CD14-positive monocyte (primary cell): ENCODE measurements at regions not wholly inside any gene's neighbourhood (a gene's known extent, or its start where the extent isn't known, plus 50 kb on each side); places are given as distances from the start of the nearest gene placed in this dataset.

Experiments used
- DNase-seq, 3 donors: peaks; one replicate each; pipeline ENCODE4 v3.0.0-alpha.2; 2011 to 2022
- H2AFZ ChIP-seq: 2 replicates; pipeline ENCODE4 v1.6.0; 2012; ENCODE audit warnings: mild to moderate bottlenecking, low read depth, low read length, inconsistent platforms; ENCODE audit not compliant: insufficient read depth, poor library complexity, severe bottlenecking
- H3K27ac ChIP-seq, 2 donors: 1 replicate in 1 of 2; 2 replicates in 1 of 2; pipeline ENCODE4 v1.5.1; 2012 to 2013; ENCODE audit warnings: low read length in 2 of 2, control low read depth in 1 of 2, inconsistent platforms in 1 of 2, low read depth in 1 of 2, mild to moderate bottlenecking in 1 of 2
- H3K27me3 ChIP-seq, 2 donors: one replicate each; pipeline versions ENCODE4 v1.6.0 to v1.6.1; 2011 to 2013; ENCODE audit warnings: low read length in 2 of 2; ENCODE audit not compliant: control insufficient read depth in 2 of 2, insufficient read depth in 2 of 2
- H3K36me3 ChIP-seq, 2 donors: replicated peaks in 1 of 2; 1 replicate in 1 of 2; 2 replicates in 1 of 2; pipeline versions ENCODE4 v1.5.1 to v1.6.1; 2012 to 2013; ENCODE audit warnings: low read length in 2 of 2, control low read depth in 1 of 2, inconsistent platforms in 1 of 2, mild to moderate bottlenecking in 1 of 2; ENCODE audit not compliant: insufficient read depth in 2 of 2, control insufficient read depth in 1 of 2
- H3K4me1 ChIP-seq, 2 donors: 1 replicate in 1 of 2; 2 replicates in 1 of 2; pipeline versions ENCODE4 v1.5.1 to v1.6.1; 2012 to 2013; ENCODE audit warnings: low read length in 2 of 2, control low read depth in 1 of 2, inconsistent platforms in 1 of 2, mild to moderate bottlenecking in 1 of 2, moderate library complexity in 1 of 2; ENCODE audit not compliant: insufficient read depth in 2 of 2, control insufficient read depth in 1 of 2
- H3K4me2 ChIP-seq: replicated peaks from 2 replicates; pipeline ENCODE3; 2012; ENCODE audit warnings: low read length, moderate library complexity, mild to moderate bottlenecking; ENCODE audit not compliant: poor library complexity, severe bottlenecking; ENCODE audit errors: extremely low read depth
- H3K4me3 ChIP-seq, 3 experiments: fragments of 200-600 bp in 1 of 3; sonication (generic) in 1 of 3; replicated peaks in 1 of 3; 1 replicate in 2 of 3; 2 replicates in 1 of 3; pipeline ENCODE4 v1.5.1; 2011 to 2013; ENCODE audit warnings: low read length in 3 of 3, mild to moderate bottlenecking in 3 of 3, control low read depth in 2 of 3, low read depth in 2 of 3, inconsistent platforms in 1 of 3, moderate library complexity in 1 of 3
- H3K79me2 ChIP-seq: 2 replicates; pipeline ENCODE4 v1.6.0; 2012; ENCODE audit warnings: mild to moderate bottlenecking, control low read depth, inconsistent platforms, low read length, moderate library complexity; ENCODE audit not compliant: insufficient read depth
- H3K9ac ChIP-seq: 2 replicates; pipeline ENCODE4 v1.6.0; 2017; ENCODE audit warnings: low read length, mild to moderate bottlenecking; ENCODE audit not compliant: insufficient read depth, poor library complexity, severe bottlenecking
- H3K9me3 ChIP-seq, 2 donors: replicated peaks in 1 of 2; 1 replicate in 1 of 2; 2 replicates in 1 of 2; pipeline versions ENCODE4 v1.5.1 to v1.6.1; 2012 to 2013; ENCODE audit warnings: low read length in 2 of 2, control low read depth in 1 of 2; ENCODE audit not compliant: control insufficient read depth in 1 of 2, insufficient read depth in 1 of 2
- H4K20me1 ChIP-seq: 2 replicates; pipeline ENCODE4 v1.6.0; 2012; ENCODE audit warnings: mild to moderate bottlenecking, low read length, control low read depth, moderate library complexity; ENCODE audit not compliant: insufficient read depth
- H3K27ac Mint-ChIP-seq, 7 donors: one replicate each; pipeline ENCODE4 v1.8.0; 2020; ENCODE audit warnings: mild to moderate bottlenecking in 7 of 7, mixed read lengths in 7 of 7, moderate library complexity in 6 of 7, inconsistent platforms in 2 of 7
- H3K27me3 Mint-ChIP-seq, 3 donors: one replicate each; pipeline ENCODE4 v1.8.0; 2021 to 2022; ENCODE audit warnings: low read depth in 3 of 3, mild to moderate bottlenecking in 3 of 3, mixed read lengths in 3 of 3, moderate library complexity in 3 of 3, inconsistent platforms in 1 of 3
- H3K36me3 Mint-ChIP-seq, 2 donors: one replicate each; pipeline ENCODE4 v1.8.0; 2020; ENCODE audit warnings: mixed read lengths in 2 of 2, inconsistent platforms in 1 of 2, mild to moderate bottlenecking in 1 of 2
- H3K4me1 Mint-ChIP-seq: one replicate; pipeline ENCODE4 v1.8.0; 2020; ENCODE audit warnings: mild to moderate bottlenecking, mixed read lengths
- H3K4me3 Mint-ChIP-seq, 2 donors: one replicate each; pipeline ENCODE4 v1.8.0; 2020; ENCODE audit warnings: mild to moderate bottlenecking in 2 of 2, mixed read lengths in 2 of 2, moderate library complexity in 1 of 2
- H3K9me3 Mint-ChIP-seq, 7 donors: one replicate each; pipeline ENCODE4 v1.8.0; 2020 to 2022; ENCODE audit warnings: mixed read lengths in 7 of 7, mild to moderate bottlenecking in 6 of 7, moderate library complexity in 6 of 7, inconsistent platforms in 2 of 7
- WGBS: methylation state at CpG from one replicate; pipeline ENCODE4 v1.1.5; 2013; ENCODE audit warnings: missing lambda C conversion rate; ENCODE audit not compliant: insufficient coverage; 5-methylcytosine and 5-hydroxymethylcytosine counted together
- intact Hi-C, 2 donors: fragments of 100-400 bp; cut with micrococcal nuclease; formaldehyde crosslinking; loops; one replicate each; pipeline versions ENCODE4 v1.15.0 to v1.15.1; 2023
- TF ChIP-seq, protein P1 (sequence below): fragments of 200-600 bp; IDR thresholded peaks from one replicate; pipeline ENCODE4 v1.8.0; 2022; ENCODE audit warnings: antibody characterized with exemption, mild to moderate bottlenecking

DNA sequence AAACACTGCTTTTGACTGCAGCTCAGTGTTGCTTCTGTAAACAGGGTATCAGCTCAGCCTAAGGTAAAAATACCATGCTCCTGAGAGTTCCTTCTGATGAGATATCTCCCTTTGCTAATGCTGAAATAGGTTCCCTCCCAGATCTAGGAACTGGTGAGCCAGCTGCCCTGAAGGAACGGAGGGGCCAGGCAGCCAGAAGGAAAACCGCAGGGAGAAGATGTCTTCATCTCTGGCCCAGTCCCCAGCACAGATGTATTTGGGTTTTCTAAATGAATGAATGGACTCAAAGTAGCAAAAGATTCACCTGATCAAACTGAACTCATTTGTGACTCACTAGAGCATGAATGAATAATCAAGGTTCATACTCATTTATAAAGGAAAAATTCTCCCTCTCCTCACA is 247.8 kb downstream of the MSRB3 start:
- H3K9me3 ChIP-seq = peaks cover 0 to 4% of the 10 kb centered on the region in 2 donors
- H3K4me3 Mint-ChIP-seq = no peak overlapping the region
- H3K27me3 Mint-ChIP-seq = peaks cover 0 to 2% (median 2%) of the 10 kb centered on the region in 3 donors
- H3K9me3 Mint-ChIP-seq = peaks cover 2 to 11% (median 5%) of the 10 kb centered on the region in 7 donors
- H3K9ac ChIP-seq = no peak overlapping the region
- TF ChIP-seq, protein P1, sequence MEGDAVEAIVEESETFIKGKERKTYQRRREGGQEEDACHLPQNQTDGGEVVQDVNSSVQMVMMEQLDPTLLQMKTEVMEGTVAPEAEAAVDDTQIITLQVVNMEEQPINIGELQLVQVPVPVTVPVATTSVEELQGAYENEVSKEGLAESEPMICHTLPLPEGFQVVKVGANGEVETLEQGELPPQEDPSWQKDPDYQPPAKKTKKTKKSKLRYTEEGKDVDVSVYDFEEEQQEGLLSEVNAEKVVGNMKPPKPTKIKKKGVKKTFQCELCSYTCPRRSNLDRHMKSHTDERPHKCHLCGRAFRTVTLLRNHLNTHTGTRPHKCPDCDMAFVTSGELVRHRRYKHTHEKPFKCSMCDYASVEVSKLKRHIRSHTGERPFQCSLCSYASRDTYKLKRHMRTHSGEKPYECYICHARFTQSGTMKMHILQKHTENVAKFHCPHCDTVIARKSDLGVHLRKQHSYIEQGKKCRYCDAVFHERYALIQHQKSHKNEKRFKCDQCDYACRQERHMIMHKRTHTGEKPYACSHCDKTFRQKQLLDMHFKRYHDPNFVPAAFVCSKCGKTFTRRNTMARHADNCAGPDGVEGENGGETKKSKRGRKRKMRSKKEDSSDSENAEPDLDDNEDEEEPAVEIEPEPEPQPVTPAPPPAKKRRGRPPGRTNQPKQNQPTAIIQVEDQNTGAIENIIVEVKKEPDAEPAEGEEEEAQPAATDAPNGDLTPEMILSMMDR = no peak
- H3K79me2 ChIP-seq = no peaks in the 10 kb centered on the region
- no peak overlapping the region for H3K4me3 ChIP-seq
- H2AFZ ChIP-seq = no peak overlapping the region
- H3K36me3 Mint-ChIP-seq = no peaks in the 10 kb centered on the region
- 83% methylated on average over 1 of the region's 2 CpGs for WGBS
- H3K27me3 ChIP-seq = no peaks in the 10 kb centered on the region
- no peaks in the 10 kb centered on the region for H3K36me3 ChIP-seq
- intact Hi-C loops = no loop called here
- no peak overlapping the region for H3K4me2 ChIP-seq
- no peaks in the 10 kb centered on the region for H3K4me1 ChIP-seq
- no peak overlapping the region for H3K27ac Mint-ChIP-seq
- no peak overlapping the region for H3K27ac ChIP-seq
- no peak for DNase-seq
- no peaks in the 10 kb centered on the region for H3K4me1 Mint-ChIP-seq
- no peaks in the 10 kb centered on the region for H4K20me1 ChIP-seq

- H3K4me3 ChIP-seq = no peak overlapping the region
- H3K4me2 ChIP-seq = no peak overlapping the region
- WGBS = no CpG with 5 or more reads among the region's 3 CpGs
- H3K9me3 ChIP-seq = peaks cover 0 to 4% of the 10 kb centered on the region in 2 donors
- no peak for DNase-seq
- no peak overlapping the region for H3K4me3 Mint-ChIP-seq
- TF ChIP-seq, protein P1 = no peak
- H3K27ac ChIP-seq = no peak overlapping the region
- intact Hi-C loops = no loop called here
- no peaks in the 10 kb centered on the region for H3K36me3 ChIP-seq
- H3K36me3 Mint-ChIP-seq = no peaks in the 10 kb centered on the region
- H3K27ac Mint-ChIP-seq = no peak overlapping the region
- no peak overlapping the region for H2AFZ ChIP-seq
- no peaks in the 10 kb centered on the region for H3K4me1 Mint-ChIP-seq
- H3K4me1 ChIP-seq = no peaks in the 10 kb centered on the region
- H3K79me2 ChIP-seq = no peaks in the 10 kb centered on the region
- H3K9ac ChIP-seq = no peak overlapping the region
- H3K27me3 ChIP-seq = no peaks in the 10 kb centered on the region
- peaks cover 0 to 2% (median 0%) of the 10 kb centered on the region in 3 donors for H3K27me3 Mint-ChIP-seq
- no peaks in the 10 kb centered on the region for H4K20me1 ChIP-seq
- peaks cover 2 to 11% (median 5%) of the 10 kb centered on the region in 7 donors for H3K9me3 Mint-ChIP-seq
Measured at GRCh38 chr12:65528127-65528526, 249.6 kb downstream of the MSRB3 start.
